GM21619 (cell line): ENCODE measurements at regions not wholly inside any gene's neighbourhood (a gene's known extent, or its start where the extent isn't known, plus 50 kb on each side); places are given as distances from the start of the nearest gene placed in this dataset.
"Not testable (repeated sequence)": the region's sequence is repeated elsewhere in the genome, so short reads cannot be mapped to it uniquely, and the experiment has no call there.

ENCODE experiments used
- ATAC-seq: cut with Tn5 transposase; IDR thresholded peaks from one replicate; pipeline ENCODE4 v1.9.1; 2021; ENCODE audit not compliant: unreplicated experiment

GRCh38 chr3:148450819-148451218, 246.9 kb upstream of the AGTR1 start:
- ATAC-seq: no peak

GRCh38 chr3:148451969-148452368, 245.7 kb upstream of the AGTR1 start:
- no peak for ATAC-seq

GRCh38 chr3:148453781-148454191, 243.9 kb upstream of the AGTR1 start:
- ATAC-seq: no peak

GRCh38 chr3:148455098-148455497, 242.6 kb upstream of the AGTR1 start:
- ATAC-seq: no peak

GRCh38 chr3:148457886-148458285, 239.8 kb upstream of the AGTR1 start:
- no peak for ATAC-seq

GRCh38 chr3:148459931-148460513, 237.7 kb upstream of the AGTR1 start:
- ATAC-seq: no peak

GRCh38 chr3:148460686-148461085, 237.0 kb upstream of the AGTR1 start:
- ATAC-seq: no peak

GRCh38 chr3:148464246-148464645, 233.5 kb upstream of the AGTR1 start:
- no peak for ATAC-seq

- no peak for ATAC-seq
Measured at GRCh38 chr3:148466143-148466542, 231.6 kb upstream of the AGTR1 start.

- ATAC-seq: no peak
Measured at GRCh38 chr3:148466980-148467740, 230.5 kb upstream of the AGTR1 start.

GRCh38 chr3:148477375-148477774, 220.3 kb upstream of the AGTR1 start:
- no peak for ATAC-seq

- no peak for ATAC-seq
Measured at GRCh38 chr3:148493631-148494030, 204.1 kb upstream of the AGTR1 start.

- ATAC-seq: no peak
Measured at GRCh38 chr3:148494451-148494850, 203.3 kb upstream of the AGTR1 start.

- no peak for ATAC-seq
Measured at GRCh38 chr3:148500881-148501280, 196.8 kb upstream of the AGTR1 start.

GRCh38 chr3:148510116-148510515, 187.6 kb upstream of the AGTR1 start:
- no peak for ATAC-seq

- ATAC-seq: no peak
Measured at GRCh38 chr3:148510561-148510960, 187.1 kb upstream of the AGTR1 start.

- no peak for ATAC-seq
Measured at GRCh38 chr3:148512648-148513047, 185.1 kb upstream of the AGTR1 start.

GRCh38 chr3:148513096-148513543, 184.6 kb upstream of the AGTR1 start:
- ATAC-seq: no peak

- no peak for ATAC-seq
Measured at GRCh38 chr3:148518520-148518919, 179.2 kb upstream of the AGTR1 start.

GRCh38 chr3:148525621-148526020, 172.1 kb upstream of the AGTR1 start:
- ATAC-seq: not testable (repeated sequence)

GRCh38 chr3:148528024-148528423, 169.7 kb upstream of the AGTR1 start:
- ATAC-seq: no peak

GRCh38 chr3:148531836-148532235, 165.9 kb upstream of the AGTR1 start:
- no peak for ATAC-seq

GRCh38 chr3:148532326-148532725, 165.4 kb upstream of the AGTR1 start:
- no peak for ATAC-seq
